ENCODE measurements at regions not wholly inside any gene's neighbourhood (a gene's known extent, or its start where the extent isn't known, plus 50 kb on each side); places are given as distances from the start of the nearest gene placed in this dataset.

GRCh38 chr14:63781686-63782085 lies 53.8 kb upstream of the SGPP1 start:
- Histone ChIP-seq H3K36me3 (ENCODE audit: control insufficient read depth, insufficient read depth, low read length) (no peaks in the 10 kb centered on the region), H3K9me1 (ENCODE audit: control insufficient read depth, insufficient read depth, low read length) (no peaks in the 10 kb centered on the region), H3K9ac (ENCODE audit: insufficient read depth in 1 of 2, low read depth in 2 of 2, low read length in 2 of 2) (no peak overlapping the region), H3K27ac (ENCODE audit: extremely low read depth, low read depth, low read length) (no peak overlapping the region), H4K20me1 (replicated peaks; ENCODE audit: control insufficient read depth, insufficient read depth, low read length) (no peaks in the 10 kb centered on the region), H2AFZ (ENCODE audit: low read depth, low read length) (no peak overlapping the region), H3K4me2 (ENCODE audit: insufficient read depth, low read length) (no peak overlapping the region), H3K9me3 (replicated peaks; ENCODE audit: control insufficient read depth, insufficient read depth, low read depth, low read length) (no peaks in the 10 kb centered on the region), H3K4me1 (replicated peaks in 1 of 2; ENCODE audit: control insufficient read depth in 2 of 2, insufficient read depth in 2 of 2, low read length in 2 of 2) (no peaks in the 10 kb centered on the region), H3K27me3 (ENCODE audit: control insufficient read depth in 2 of 2, insufficient read depth in 2 of 2, low read length in 2 of 2) (no peaks in the 10 kb centered on the region), H3K79me2 (ENCODE audit: control insufficient read depth, insufficient read depth, low read length) (no peaks in the 10 kb centered on the region), H3K4me3 (no peak overlapping the region)
- DNase-seq (ENCODE audit: extremely low read depth in 1 of 4, low spot score in 3 of 4) (no peak), FAIRE-seq (no peak), ATAC-seq (no peak)
- POLR2A ChIA-PET: no interaction called here
- intact Hi-C loops (cut with micrococcal nuclease) (no loop called here), in situ Hi-C loops (cut with MboI) (no loop called here)
- 17% methylated on average over 2 of the region's 3 CpGs for WGBS (ENCODE audit: insufficient coverage, low coverage, missing lambda C conversion rate)
- CTCF ChIA-PET (ENCODE audit: low intra/inter-chr PET ratio): no interaction called here
- no peak for TF ChIP-seq RBM25 (IDR thresholded peaks at IDR 0.05; ENCODE audit: low read depth, low read length, severe bottlenecking)
- no TSS peak for BruUV-seq (replicated peaks)

- Histone ChIP-seq H3K79me2 (ENCODE audit: control insufficient read depth, insufficient read depth, low read length) (no peaks in the 10 kb centered on the region), H3K27me3 (ENCODE audit: control insufficient read depth in 2 of 2, insufficient read depth in 2 of 2, low read length in 2 of 2) (peaks cover 0 to 6% of the 10 kb centered on the region in 2 experiments; a peak in 2 of 5 replicates), H3K4me2 (ENCODE audit: insufficient read depth, low read length) (no peak overlapping the region), H3K9ac (ENCODE audit: insufficient read depth in 1 of 2, low read depth in 2 of 2, low read length in 2 of 2) (no peak overlapping the region), H2AFZ (ENCODE audit: low read depth, low read length) (no peak overlapping the region), H3K4me3 (no peak overlapping the region), H4K20me1 (replicated peaks; ENCODE audit: control insufficient read depth, insufficient read depth, low read length) (no peaks in the 10 kb centered on the region), H3K9me3 (replicated peaks; ENCODE audit: control insufficient read depth, insufficient read depth, low read depth, low read length) (no peaks in the 10 kb centered on the region), H3K9me1 (ENCODE audit: control insufficient read depth, insufficient read depth, low read length) (no peaks in the 10 kb centered on the region), H3K4me1 (replicated peaks in 1 of 2; ENCODE audit: control insufficient read depth in 2 of 2, insufficient read depth in 2 of 2, low read length in 2 of 2) (peaks cover 0 to 2% of the 10 kb centered on the region in 2 experiments; a peak in 1 of 5 replicates), H3K36me3 (ENCODE audit: control insufficient read depth, insufficient read depth, low read length) (no peaks in the 10 kb centered on the region), H3K27ac (ENCODE audit: extremely low read depth, low read depth, low read length) (no peak overlapping the region)
- no TSS peak for BruUV-seq (replicated peaks)
- no peak for FAIRE-seq
- in situ Hi-C loops (cut with MboI): no loop called here
- no peak for ATAC-seq
- CTCF ChIA-PET (ENCODE audit: low intra/inter-chr PET ratio): no interaction called here
- peak in 1 of 4 experiments; percentile 20 for DNase-seq (ENCODE audit: extremely low read depth in 1 of 4, low spot score in 3 of 4)
- POLR2A ChIA-PET: no interaction called here
- WGBS (ENCODE audit: insufficient coverage, low coverage, missing lambda C conversion rate): 16% methylated on average over 8 of the region's 9 CpGs
- TF ChIP-seq CBFA2T3 (IDR thresholded peaks at IDR 0.05): no peak
- TF ChIP-seq RBM25 (IDR thresholded peaks at IDR 0.05; ENCODE audit: low read depth, low read length, severe bottlenecking): peak; percentile 28
- TF ChIP-seq CHD2 (IDR thresholded peaks at IDR 0.05; ENCODE audit: low read depth, low read length): peak; percentile 88
- no peak for TF ChIP-seq FOXM1 (IDR thresholded peaks at IDR 0.05; ENCODE audit: low read depth)
- TF ChIP-seq FOXM1 (CRISPR knock-in tag; IDR thresholded peaks at IDR 0.05; ENCODE audit: low read depth): no peak
- no peak for TF ChIP-seq ZFP36 (IDR thresholded peaks at IDR 0.05; ENCODE audit: low read depth, low read length, partially characterized antibody)
- intact Hi-C loops (cut with micrococcal nuclease): no loop called here
These were observed 55.0 kb upstream of the SGPP1 start for GRCh38 chr14:63782683-63783389.

All from K562 (cell line).